HCT116 (cell line): ENCODE measurements at regions not wholly inside any gene's neighbourhood (a gene's known extent, or its start where the extent isn't known, plus 50 kb on each side); places are given as distances from the start of the nearest gene placed in this dataset.

ENCODE experiments used
- ATAC-seq: fragments of 200-7000 bp; cut with Tn5 transposase; 2 replicates; pipeline ENCODE4 v1.9.1; 2020; ENCODE audit warnings: mild to moderate bottlenecking, moderate library complexity
- BruUV-seq: library from RNA; stranded (reverse); fragments of 400-500 nt; replicated peaks from 2 replicates; lab custom pipeline; 2021; lab: Mats Ljungman, UMichigan
- CTCF ChIA-PET: fragments of 300-600 bp; sonication (Branson Sonifier 250); formaldehyde crosslinking; loops from one replicate; lab custom pipeline; 2021; ENCODE audit warnings: antibody characterized with exemption; lab: Charles Lee
- POLR2A ChIA-PET: fragments of 300-600, 350-600 bp; sonication (Branson Sonifier 250); formaldehyde crosslinking; loops from one replicate; lab custom pipeline; 2021; ENCODE audit warnings: antibody characterized with exemption; lab: Charles Lee
- RAD21 ChIA-PET, 2 experiments: fragments of 300-600 bp; sonication (Branson Sonifier 250); formaldehyde crosslinking; loops; one replicate each; lab custom pipeline; 2023; ENCODE audit warnings: low total read pairs in 2 of 2; ENCODE audit not compliant: uncharacterized antibody in 2 of 2, unreplicated experiment in 2 of 2, low non-redundant PET in 1 of 2; lab: Charles Lee
- DNase-seq: peaks from one replicate; pipeline ENCODE4 v3.0.0-alpha.2; 2010; ENCODE audit warnings: low read depth, low spot score
- H2AFZ ChIP-seq: fragments of 200-600 bp; shearing (Covaris generic), sonication (generic); 2 replicates; pipeline ENCODE4 v1.6.1; 2017; ENCODE audit warnings: low read depth, mixed run types, mixed read lengths, antibody characterized with exemption, low read length; ENCODE audit not compliant: poor library complexity, severe bottlenecking
- H3K27ac ChIP-seq: 2 replicates; pipeline ENCODE4 v1.5.1; 2012; ENCODE audit warnings: low read depth, low read length
- H3K27me3 ChIP-seq: fragments of 200-600 bp; sonication (generic); 2 replicates; pipeline ENCODE4 v1.6.1; 2016; ENCODE audit warnings: mixed run types, low read length, mixed read lengths; ENCODE audit not compliant: insufficient read depth
- H3K36me3 ChIP-seq, 2 experiments: fragments of 200-500 bp in 1 of 2; fragments of 200-600 bp in 1 of 2; sonication (Bioruptor generic) in 1 of 2; sonication (generic) in 1 of 2; 2 replicates each; pipeline versions ENCODE4 v1.5.1 to v1.6.1; 2014 to 2016; ENCODE audit warnings: low read length in 2 of 2, inconsistent platforms in 1 of 2, mixed read lengths in 1 of 2, mixed run types in 1 of 2; ENCODE audit not compliant: insufficient read depth in 2 of 2, control insufficient read depth in 1 of 2
- H3K4me1 ChIP-seq, 2 experiments: fragments of 200-600 bp in 1 of 2; sonication (generic) in 1 of 2; 2 replicates each; pipeline versions ENCODE4 v1.5.1 to v1.6.1; 2012 to 2017; ENCODE audit warnings: low read length in 2 of 2, inconsistent platforms in 1 of 2, mild to moderate bottlenecking in 1 of 2, mixed read lengths in 1 of 2, mixed run types in 1 of 2, moderate library complexity in 1 of 2; ENCODE audit not compliant: insufficient read depth in 2 of 2, control insufficient read depth in 1 of 2
- H3K4me2 ChIP-seq: fragments of 200-600 bp; sonication (generic); 2 replicates; pipeline ENCODE4 v1.6.1; 2017; ENCODE audit warnings: mixed run types, low read length, mixed read lengths
- H3K4me3 ChIP-seq, 2 experiments: fragments of 200-600 bp in 1 of 2; sonication (generic) in 1 of 2; replicated peaks in 1 of 2; 2 replicates each; pipeline ENCODE4 v1.5.1; 2011 to 2016; ENCODE audit warnings: low read length in 2 of 2, control low read depth in 1 of 2, low read depth in 1 of 2, mild to moderate bottlenecking in 1 of 2, mixed read lengths in 1 of 2, mixed run types in 1 of 2
- H3K79me2 ChIP-seq: fragments of 200-600 bp; sonication (generic); 2 replicates; pipeline ENCODE4 v1.6.1; 2017; ENCODE audit warnings: mild to moderate bottlenecking, mixed run types, low read length, moderate library complexity, mixed read lengths; ENCODE audit not compliant: insufficient read depth
- H3K9ac ChIP-seq: fragments of 200-600 bp; sonication (generic); 2 replicates; pipeline ENCODE4 v1.6.1; 2016; ENCODE audit warnings: low read length, mixed read lengths
- H3K9me2 ChIP-seq: fragments of 200-600 bp; sonication (generic), shearing (Covaris generic); 2 replicates; pipeline ENCODE4 v1.6.1; 2017; ENCODE audit warnings: mixed run types, mild to moderate bottlenecking, moderate library complexity; ENCODE audit not compliant: insufficient read depth
- H3K9me3 ChIP-seq, 2 experiments: fragments of 200-500 bp in 1 of 2; fragments of 200-600 bp in 1 of 2; sonication (Bioruptor generic) in 1 of 2; sonication (generic) in 1 of 2; 2 replicates each; pipeline ENCODE4 v1.6.1; 2014 to 2017; ENCODE audit warnings: low read length in 2 of 2, mixed read lengths in 2 of 2, inconsistent platforms in 1 of 2, low read depth in 1 of 2, mild to moderate bottlenecking in 1 of 2, mixed run types in 1 of 2, moderate library complexity in 1 of 2; ENCODE audit not compliant: control insufficient read depth in 1 of 2, insufficient read depth in 1 of 2
- H4K20me1 ChIP-seq: fragments of 200-600 bp; sonication (generic), shearing (Covaris generic); 2 replicates; pipeline ENCODE4 v1.6.1; 2017; ENCODE audit warnings: mixed run types, mild to moderate bottlenecking, moderate library complexity; ENCODE audit not compliant: insufficient read depth
- CBX3 ChIP-seq: IDR thresholded peaks from 2 replicates; pipeline ENCODE4 v1.6.1; 2012; ENCODE audit warnings: low read depth
- CEBPB ChIP-seq: IDR thresholded peaks from 2 replicates; pipeline ENCODE4 v1.6.1; 2012; ENCODE audit warnings: low read depth
- EGR1 ChIP-seq: IDR thresholded peaks from 2 replicates; pipeline ENCODE4 v1.6.1; 2012; ENCODE audit warnings: low read depth
- ELF1 ChIP-seq: IDR thresholded peaks from 2 replicates; pipeline ENCODE4 v1.6.1; 2012; ENCODE audit warnings: low read depth, borderline replicate concordance
- EZH2 ChIP-seq: fragments of 200-600 bp; sonication (generic); IDR thresholded peaks from 2 replicates; pipeline ENCODE4 v1.6.1; 2017; ENCODE audit warnings: antibody characterized with exemption, mixed run types
- EZH2phosphoT487 ChIP-seq: fragments of 200-600 bp; IDR thresholded peaks from 2 replicates; pipeline ENCODE4 v1.6.1; 2018; ENCODE audit warnings: antibody characterized with exemption, borderline replicate concordance
- FOSL1 ChIP-seq: IDR thresholded peaks from 2 replicates; pipeline ENCODE4 v1.6.1; 2012; ENCODE audit warnings: low read depth
- JUND ChIP-seq: IDR thresholded peaks from 2 replicates; pipeline ENCODE4 v1.6.1; 2012
- POLR2A ChIP-seq: IDR thresholded peaks from 2 replicates; pipeline ENCODE4 v1.7.0; 2011; ENCODE audit warnings: borderline replicate concordance; ENCODE audit not compliant: insufficient read depth, insufficient read length; ENCODE audit errors: extremely low read depth
- POLR2AphosphoS5 ChIP-seq: IDR thresholded peaks from 2 replicates; pipeline ENCODE4 v1.6.1; 2011; ENCODE audit warnings: mild to moderate bottlenecking, low read depth, low read length, moderate library complexity
- RAD21 ChIP-seq: IDR thresholded peaks from 2 replicates; pipeline ENCODE4 v1.6.1; 2012; ENCODE audit warnings: low read depth, mild to moderate bottlenecking
- SIN3A ChIP-seq: IDR thresholded peaks from 2 replicates; pipeline ENCODE4 v1.6.1; 2012; ENCODE audit warnings: low read depth
- SRF ChIP-seq: IDR thresholded peaks from 2 replicates; pipeline ENCODE4 v1.6.1; 2012; ENCODE audit warnings: low read depth
- TCF7L2 ChIP-seq: IDR thresholded peaks from 2 replicates; pipeline ENCODE4 v1.7.0; 2011; ENCODE audit warnings: borderline replicate concordance, inconsistent platforms; ENCODE audit not compliant: insufficient read depth, insufficient read length; ENCODE audit errors: extremely low read depth
- YY1 ChIP-seq: IDR thresholded peaks from 2 replicates; pipeline ENCODE4 v1.6.1; 2011; ENCODE audit warnings: low read length, low read depth, moderate library complexity, mild to moderate bottlenecking; ENCODE audit not compliant: insufficient replicate concordance; ENCODE audit errors: extremely low read depth
- intact Hi-C: fragments of 100-400 bp; cut with micrococcal nuclease; formaldehyde crosslinking; loops from 2 replicates; pipeline ENCODE4 v1.10.0; 2022
- TF ChIP-seq, protein P1 (sequence below): IDR thresholded peaks from 2 replicates; pipeline ENCODE4 v1.6.1; 2012; ENCODE audit warnings: low read depth
- TF ChIP-seq, protein P2 (sequence below): IDR thresholded peaks from 2 replicates; pipeline ENCODE4 v1.6.1; 2012
- TF ChIP-seq, protein P3 (sequence below): IDR thresholded peaks from 2 replicates; pipeline ENCODE4 v1.6.1; 2012
- TF ChIP-seq, protein P4 (sequence below): IDR thresholded peaks from 2 replicates; pipeline ENCODE4 v1.6.1; 2011; ENCODE audit warnings: mild to moderate bottlenecking, low read length, moderate library complexity; ENCODE audit not compliant: insufficient replicate concordance; ENCODE audit errors: extremely low read depth
- TF ChIP-seq, protein P5 (sequence below), 3 experiments: fragments of 200-600 bp in 1 of 3; sonication (generic) in 1 of 3; IDR thresholded peaks in 2 of 3; conservative IDR thresholded peaks in 1 of 3; 2 replicates each; pipeline ENCODE4 v1.5.1; 2012 to 2017; ENCODE audit warnings: low read depth in 2 of 3, low read length in 2 of 3, antibody characterized with exemption in 1 of 3, borderline replicate concordance in 1 of 3, control low read depth in 1 of 3, mild to moderate bottlenecking in 1 of 3, mixed read lengths in 1 of 3, mixed run types in 1 of 3, moderate library complexity in 1 of 3; ENCODE audit not compliant: insufficient read depth in 1 of 3

DNA sequence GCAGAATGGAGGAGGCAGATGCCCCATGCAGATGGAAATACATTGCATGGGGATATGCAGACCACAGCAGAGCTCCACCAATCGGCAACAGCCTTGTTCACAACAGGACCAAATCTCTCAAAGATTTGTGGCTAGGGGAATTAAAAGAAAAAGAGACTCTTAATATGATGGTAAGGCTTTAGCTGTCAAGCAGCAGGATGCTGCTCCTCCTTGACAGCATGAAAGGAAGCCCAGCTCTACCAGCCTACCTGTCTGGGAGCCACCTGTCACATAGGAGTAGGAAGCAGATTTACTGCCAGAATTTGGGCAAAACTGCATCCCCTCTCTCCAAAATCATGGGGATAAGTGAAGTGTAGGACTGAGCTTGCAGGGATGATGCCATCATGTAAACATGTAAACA lies 769.6 kb upstream of the ARPP21 start:
- intact Hi-C loops = no loop called here
- no peaks in the 10 kb centered on the region for H3K27me3 ChIP-seq
- ChIA-PET RAD21 (no interaction called here), POLR2A (no interaction called here), CTCF (no interaction called here)
- DNase-seq (no peak), ATAC-seq (no peak)
- no peaks in the 10 kb centered on the region for H3K36me3 ChIP-seq
- no peak overlapping the region for H2AFZ ChIP-seq
- no peaks in the 10 kb centered on the region for H3K9me2 ChIP-seq
- H3K79me2 ChIP-seq = no peaks in the 10 kb centered on the region
- H3K9me3 ChIP-seq = peaks cover 9 to 14% of the 10 kb centered on the region in 2 experiments; a peak in 2 of 4 replicates
- no peak overlapping the region for H3K4me3 ChIP-seq
- no peak overlapping the region for H3K4me2 ChIP-seq
- no peaks in the 10 kb centered on the region for H4K20me1 ChIP-seq
- BruUV-seq = no TSS peak
- no peaks in the 10 kb centered on the region for H3K4me1 ChIP-seq
- H3K9ac ChIP-seq = no peak overlapping the region
- no peak overlapping the region for H3K27ac ChIP-seq
- TF ChIP-seq, protein P1, sequence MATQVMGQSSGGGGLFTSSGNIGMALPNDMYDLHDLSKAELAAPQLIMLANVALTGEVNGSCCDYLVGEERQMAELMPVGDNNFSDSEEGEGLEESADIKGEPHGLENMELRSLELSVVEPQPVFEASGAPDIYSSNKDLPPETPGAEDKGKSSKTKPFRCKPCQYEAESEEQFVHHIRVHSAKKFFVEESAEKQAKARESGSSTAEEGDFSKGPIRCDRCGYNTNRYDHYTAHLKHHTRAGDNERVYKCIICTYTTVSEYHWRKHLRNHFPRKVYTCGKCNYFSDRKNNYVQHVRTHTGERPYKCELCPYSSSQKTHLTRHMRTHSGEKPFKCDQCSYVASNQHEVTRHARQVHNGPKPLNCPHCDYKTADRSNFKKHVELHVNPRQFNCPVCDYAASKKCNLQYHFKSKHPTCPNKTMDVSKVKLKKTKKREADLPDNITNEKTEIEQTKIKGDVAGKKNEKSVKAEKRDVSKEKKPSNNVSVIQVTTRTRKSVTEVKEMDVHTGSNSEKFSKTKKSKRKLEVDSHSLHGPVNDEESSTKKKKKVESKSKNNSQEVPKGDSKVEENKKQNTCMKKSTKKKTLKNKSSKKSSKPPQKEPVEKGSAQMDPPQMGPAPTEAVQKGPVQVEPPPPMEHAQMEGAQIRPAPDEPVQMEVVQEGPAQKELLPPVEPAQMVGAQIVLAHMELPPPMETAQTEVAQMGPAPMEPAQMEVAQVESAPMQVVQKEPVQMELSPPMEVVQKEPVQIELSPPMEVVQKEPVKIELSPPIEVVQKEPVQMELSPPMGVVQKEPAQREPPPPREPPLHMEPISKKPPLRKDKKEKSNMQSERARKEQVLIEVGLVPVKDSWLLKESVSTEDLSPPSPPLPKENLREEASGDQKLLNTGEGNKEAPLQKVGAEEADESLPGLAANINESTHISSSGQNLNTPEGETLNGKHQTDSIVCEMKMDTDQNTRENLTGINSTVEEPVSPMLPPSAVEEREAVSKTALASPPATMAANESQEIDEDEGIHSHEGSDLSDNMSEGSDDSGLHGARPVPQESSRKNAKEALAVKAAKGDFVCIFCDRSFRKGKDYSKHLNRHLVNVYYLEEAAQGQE = no peak
- TF ChIP-seq, protein P2, sequence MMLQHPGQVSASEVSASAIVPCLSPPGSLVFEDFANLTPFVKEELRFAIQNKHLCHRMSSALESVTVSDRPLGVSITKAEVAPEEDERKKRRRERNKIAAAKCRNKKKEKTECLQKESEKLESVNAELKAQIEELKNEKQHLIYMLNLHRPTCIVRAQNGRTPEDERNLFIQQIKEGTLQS = no peak
- TF ChIP-seq POLR2AphosphoS5 = no peak
- no peak for TF ChIP-seq YY1
- TF ChIP-seq TCF7L2 = no peak
- TF ChIP-seq ELF1 = no peak
- no peak for TF ChIP-seq CEBPB
- TF ChIP-seq, protein P3, sequence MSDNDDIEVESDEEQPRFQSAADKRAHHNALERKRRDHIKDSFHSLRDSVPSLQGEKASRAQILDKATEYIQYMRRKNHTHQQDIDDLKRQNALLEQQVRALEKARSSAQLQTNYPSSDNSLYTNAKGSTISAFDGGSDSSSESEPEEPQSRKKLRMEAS = no peak
- no peak for TF ChIP-seq SRF
- TF ChIP-seq EZH2 = no peak
- TF ChIP-seq EZH2phosphoT487 = no peak
- TF ChIP-seq RAD21 = no peak
- TF ChIP-seq POLR2A = no peak
- TF ChIP-seq FOSL1 = no peak
- TF ChIP-seq EGR1 = no peak
- TF ChIP-seq SIN3A = no peak
- TF ChIP-seq, protein P4, sequence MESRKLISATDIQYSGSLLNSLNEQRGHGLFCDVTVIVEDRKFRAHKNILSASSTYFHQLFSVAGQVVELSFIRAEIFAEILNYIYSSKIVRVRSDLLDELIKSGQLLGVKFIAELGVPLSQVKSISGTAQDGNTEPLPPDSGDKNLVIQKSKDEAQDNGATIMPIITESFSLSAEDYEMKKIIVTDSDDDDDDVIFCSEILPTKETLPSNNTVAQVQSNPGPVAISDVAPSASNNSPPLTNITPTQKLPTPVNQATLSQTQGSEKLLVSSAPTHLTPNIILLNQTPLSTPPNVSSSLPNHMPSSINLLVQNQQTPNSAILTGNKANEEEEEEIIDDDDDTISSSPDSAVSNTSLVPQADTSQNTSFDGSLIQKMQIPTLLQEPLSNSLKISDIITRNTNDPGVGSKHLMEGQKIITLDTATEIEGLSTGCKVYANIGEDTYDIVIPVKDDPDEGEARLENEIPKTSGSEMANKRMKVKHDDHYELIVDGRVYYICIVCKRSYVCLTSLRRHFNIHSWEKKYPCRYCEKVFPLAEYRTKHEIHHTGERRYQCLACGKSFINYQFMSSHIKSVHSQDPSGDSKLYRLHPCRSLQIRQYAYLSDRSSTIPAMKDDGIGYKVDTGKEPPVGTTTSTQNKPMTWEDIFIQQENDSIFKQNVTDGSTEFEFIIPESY = no peak
- TF ChIP-seq JUND = no peak
- TF ChIP-seq, protein P5, sequence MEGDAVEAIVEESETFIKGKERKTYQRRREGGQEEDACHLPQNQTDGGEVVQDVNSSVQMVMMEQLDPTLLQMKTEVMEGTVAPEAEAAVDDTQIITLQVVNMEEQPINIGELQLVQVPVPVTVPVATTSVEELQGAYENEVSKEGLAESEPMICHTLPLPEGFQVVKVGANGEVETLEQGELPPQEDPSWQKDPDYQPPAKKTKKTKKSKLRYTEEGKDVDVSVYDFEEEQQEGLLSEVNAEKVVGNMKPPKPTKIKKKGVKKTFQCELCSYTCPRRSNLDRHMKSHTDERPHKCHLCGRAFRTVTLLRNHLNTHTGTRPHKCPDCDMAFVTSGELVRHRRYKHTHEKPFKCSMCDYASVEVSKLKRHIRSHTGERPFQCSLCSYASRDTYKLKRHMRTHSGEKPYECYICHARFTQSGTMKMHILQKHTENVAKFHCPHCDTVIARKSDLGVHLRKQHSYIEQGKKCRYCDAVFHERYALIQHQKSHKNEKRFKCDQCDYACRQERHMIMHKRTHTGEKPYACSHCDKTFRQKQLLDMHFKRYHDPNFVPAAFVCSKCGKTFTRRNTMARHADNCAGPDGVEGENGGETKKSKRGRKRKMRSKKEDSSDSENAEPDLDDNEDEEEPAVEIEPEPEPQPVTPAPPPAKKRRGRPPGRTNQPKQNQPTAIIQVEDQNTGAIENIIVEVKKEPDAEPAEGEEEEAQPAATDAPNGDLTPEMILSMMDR (IDR thresholded peaks at IDR 0.05 in 2 of 3, conservative IDR thresholded peaks at IDR 0.05 in 1 of 3; ENCODE audit: borderline replicate concordance in 1 of 3, insufficient read depth in 1 of 3, low read depth in 2 of 3, low read length in 2 of 3) = no peak
- no peak for TF ChIP-seq CBX3
